GM12878 (cell line): ENCODE measurements at regions not wholly inside any gene's neighbourhood (a gene's known extent, or its start where the extent isn't known, plus 50 kb on each side); places are given as distances from the start of the nearest gene placed in this dataset.

Experiments
- ATAC-seq: fragments of 200-7000 bp; cut with Tn5 transposase; 3 replicates; pipeline ENCODE4 v1.9.1; 2020; ENCODE audit warnings: mild to moderate bottlenecking, moderate library complexity
- BruUV-seq: library from RNA; stranded (reverse); fragments of 400-500 nt; replicated peaks from 2 replicates; lab custom pipeline; 2021; lab: Mats Ljungman, UMichigan
- CTCF ChIA-PET: fragments of 300-600 bp; sonication (Branson Sonifier 250); formaldehyde crosslinking; extraction: SDS; loops from one replicate; lab custom pipeline; 2021; ENCODE audit warnings: inconsistent platforms; lab: Yijun Ruan, JAX
- POLR2A ChIA-PET: fragments of 350-600 bp; formaldehyde crosslinking; extraction: SDS; loops from one replicate; lab custom pipeline; 2021; ENCODE audit warnings: inconsistent platforms; lab: Charles Lee
- RAD21 ChIA-PET: fragments of 300-600 bp; sonication (Branson Sonifier 250); formaldehyde crosslinking; loops from one replicate; lab custom pipeline; 2023; ENCODE audit warnings: antibody characterized with exemption; ENCODE audit not compliant: unreplicated experiment; lab: Charles Lee
- SMC1A ChIA-PET: fragments of 300-600 bp; sonication (Branson Sonifier 250); formaldehyde crosslinking; loops from one replicate; lab custom pipeline; 2023; ENCODE audit not compliant: unreplicated experiment, uncharacterized antibody; lab: Charles Lee
- DNase-seq: peaks from one replicate; pipeline ENCODE4 v3.0.0-alpha.2; 2011; ENCODE audit warnings: low read depth, low spot score
- FAIRE-seq: peaks from 3 replicates; lab custom pipeline; 2011; peaks lifted over from hg19 to GRCh38; lab: Jason Lieb, UNC
- H2AFZ ChIP-seq: 2 replicates; pipeline ENCODE4 v1.6.0; 2011; ENCODE audit warnings: low read depth, low read length, control low read depth; ENCODE audit not compliant: control insufficient read depth
- H3K27ac ChIP-seq: 2 replicates; pipeline ENCODE4 v1.5.1; 2011; ENCODE audit warnings: control low read depth; ENCODE audit not compliant: control insufficient read depth, insufficient read depth
- H3K27me3 ChIP-seq, 2 experiments: replicated peaks in 1 of 2; 2 replicates each; pipeline versions ENCODE4 v1.6.0 to v1.6.1; 2011; ENCODE audit warnings: low read length in 1 of 2; ENCODE audit not compliant: control insufficient read depth in 2 of 2, insufficient read depth in 2 of 2
- H3K36me3 ChIP-seq, 2 experiments: 2 replicates each; pipeline ENCODE4 v1.5.1; 2011; ENCODE audit warnings: low read length in 1 of 2; ENCODE audit not compliant: control insufficient read depth in 2 of 2, insufficient read depth in 2 of 2
- H3K4me1 ChIP-seq: 2 replicates; pipeline ENCODE4 v1.6.1; 2011; ENCODE audit warnings: mild to moderate bottlenecking, low read length, moderate library complexity, mixed read lengths; ENCODE audit not compliant: control insufficient read depth, insufficient read depth
- H3K4me2 ChIP-seq: 2 replicates; pipeline ENCODE4 v1.6.0; 2011; ENCODE audit warnings: control low read depth; ENCODE audit not compliant: control insufficient read depth, insufficient read depth
- H3K4me3 ChIP-seq: fragments of 200-600 bp; sonication (generic); 2 replicates; pipeline ENCODE4 v1.5.1; 2016
- H3K79me2 ChIP-seq: 2 replicates; pipeline ENCODE4 v1.6.0; 2011; ENCODE audit warnings: low read length; ENCODE audit not compliant: control insufficient read depth, insufficient read depth
- H3K9ac ChIP-seq: 2 replicates; pipeline ENCODE4 v1.8.0; 2011; ENCODE audit warnings: low read length, control low read depth, mixed read lengths; ENCODE audit not compliant: control insufficient read depth, insufficient read depth
- H3K9me3 ChIP-seq: replicated peaks from 3 replicates; pipeline ENCODE4 v1.5.1; 2011; ENCODE audit warnings: mild to moderate bottlenecking, low read length; ENCODE audit not compliant: control insufficient read depth, insufficient read depth
- H4K20me1 ChIP-seq: 2 replicates; pipeline ENCODE4 v1.6.0; 2011; ENCODE audit not compliant: control insufficient read depth, insufficient read depth
- CBX5 ChIP-seq: sonication (generic); IDR thresholded peaks from 2 replicates; pipeline ENCODE4 v1.6.1; 2016; ENCODE audit warnings: low read depth, moderate library complexity, mild to moderate bottlenecking, inconsistent platforms
- EP300 ChIP-seq, 2 experiments: fragments of 150-350 bp in 1 of 2; IDR thresholded peaks; 2 replicates each; pipeline ENCODE4 v1.6.1; 2011 to 2012; ENCODE audit warnings: low read depth in 2 of 2, low read length in 2 of 2, borderline replicate concordance in 1 of 2, improper control_type of control experiment in 1 of 2, inconsistent platforms in 1 of 2; ENCODE audit not compliant: control insufficient read depth in 1 of 2
- IRF4 ChIP-seq: IDR thresholded peaks from 2 replicates; pipeline ENCODE4 v1.6.1; 2011; ENCODE audit warnings: low read depth, low read length
- NRF1 ChIP-seq: conservative IDR thresholded peaks from 2 replicates; pipeline ENCODE4 v1.6.1; 2011; ENCODE audit warnings: mild to moderate bottlenecking, low read depth, low read length, improper control_type of control experiment
- RELA ChIP-seq: fragments of 450-650 bp; IDR thresholded peaks from 2 replicates; pipeline ENCODE4 v1.8.0; 2014; ENCODE audit warnings: borderline replicate concordance; ENCODE audit not compliant: partially characterized antibody
- SIX5 ChIP-seq: IDR thresholded peaks from 2 replicates; pipeline ENCODE4 v1.6.1; 2011; ENCODE audit warnings: mild to moderate bottlenecking, low read depth, low read length, moderate library complexity; ENCODE audit not compliant: severe bottlenecking
- WGBS: methylation state at CpG from one replicate; pipeline ENCODE4 v1.1.6; 2016; ENCODE audit warnings: low lambda C conversion rate; ENCODE audit not compliant: insufficient replicate concordance, insufficient coverage; ENCODE audit errors: missing lambda C conversion rate; 5-methylcytosine and 5-hydroxymethylcytosine counted together
- in situ Hi-C: fragments of 300-500 bp; cut with MboI; formaldehyde crosslinking; loops from 9 replicates; pipeline ENCODE4 v1.14.3; 2018; ENCODE audit warnings: mixed read lengths
- intact Hi-C: fragments of 100-400 bp; cut with micrococcal nuclease; formaldehyde crosslinking; loops from one replicate; pipeline ENCODE4 v1.14.2; 2022; ENCODE audit not compliant: unreplicated experiment
- TF ChIP-seq, protein P1 (sequence below): fragments of 450-650 bp; IDR thresholded peaks from 2 replicates; pipeline ENCODE4 v1.6.1; 2017; ENCODE audit warnings: mild to moderate bottlenecking, low read depth, inconsistent platforms; ENCODE audit not compliant: poor library complexity, severe bottlenecking
- TF ChIP-seq, protein P2 (sequence below): IDR thresholded peaks from 2 replicates; pipeline ENCODE4 v1.6.1; 2012; ENCODE audit warnings: low read depth, low read length, improper control_type of control experiment
- TF ChIP-seq, protein P3 (sequence below): fragments of 150-350 bp; IDR thresholded peaks from 2 replicates; pipeline ENCODE4 v1.6.1; 2014; ENCODE audit warnings: mild to moderate bottlenecking, low read depth, low read length
- TF ChIP-seq, protein P4 (sequence below): fragments of 450-650 bp; IDR thresholded peaks from 2 replicates; pipeline ENCODE4 v1.6.1; 2017; ENCODE audit warnings: low read depth, mild to moderate bottlenecking, moderate library complexity
- TF ChIP-seq, protein P5 (sequence below): IDR thresholded peaks from 2 replicates; pipeline ENCODE4 v1.6.1; 2012; ENCODE audit warnings: low read depth, low read length, improper control_type of control experiment

DNA sequence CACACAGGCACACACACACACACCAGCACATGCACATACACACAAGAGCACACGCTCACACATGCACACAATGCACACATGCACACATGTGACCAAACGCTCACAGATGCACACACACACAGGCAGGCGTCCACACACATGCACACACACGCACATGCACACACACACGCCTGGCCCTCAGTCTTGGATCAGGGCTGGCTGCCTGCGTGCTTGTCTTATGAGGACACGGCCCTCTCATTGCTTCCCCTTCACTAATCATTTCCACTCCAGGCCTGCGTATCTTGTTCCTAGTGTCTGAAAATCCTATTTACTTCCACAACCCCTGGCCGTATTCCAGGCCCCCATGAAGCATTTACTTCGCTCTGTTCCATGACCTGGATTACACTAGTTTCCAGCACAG, 740.5 kb downstream of the BRD1 start (continued):
- TF ChIP-seq IRF4, result no peak
- no peak for TF ChIP-seq CBX5
- no peak for TF ChIP-seq SIX5

DNA sequence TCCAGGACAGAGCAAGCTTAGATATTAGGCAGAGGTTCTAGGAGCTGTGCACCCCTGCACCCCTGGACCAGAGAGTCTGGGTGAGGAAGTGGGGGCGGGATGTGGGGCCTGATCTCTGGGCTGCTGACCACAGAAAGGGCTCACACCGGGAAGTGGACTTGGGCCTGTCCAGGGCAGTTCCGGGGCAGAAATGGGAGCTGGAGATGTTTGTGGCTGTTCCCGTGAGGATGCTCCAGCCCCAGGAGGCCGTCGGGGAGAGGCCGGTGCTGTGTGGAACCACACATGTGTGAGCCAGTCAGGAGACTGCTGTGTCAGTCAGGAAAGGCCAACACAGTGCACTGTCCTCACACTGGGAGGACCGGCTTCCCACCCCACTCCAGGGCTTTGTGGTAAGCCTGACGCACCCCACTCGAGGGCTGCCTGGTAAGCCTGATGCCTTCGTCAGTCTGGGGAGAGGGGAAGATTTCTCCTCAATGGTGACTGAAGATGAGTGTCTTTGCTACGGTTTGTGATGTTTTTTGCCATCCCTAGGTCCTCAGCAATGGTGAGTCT, 741.0 kb downstream of the BRD1 start:
- POLR2A ChIA-PET, result no interaction called here
- ATAC-seq, result no peak
- Histone ChIP-seq H4K20me1 (no peaks in the 10 kb centered on the region), H3K4me3 (no peak overlapping the region), H3K27ac (no peak overlapping the region), H3K27me3 (no peaks in the 10 kb centered on the region), H2AFZ (no peak overlapping the region), H3K9me3 (no peaks in the 10 kb centered on the region; the same call in 2 of the 3 replicates), H3K9ac (no peak overlapping the region), H3K36me3 (no peaks in the 10 kb centered on the region), H3K79me2 (no peaks in the 10 kb centered on the region), H3K4me1 (no peaks in the 10 kb centered on the region), H3K4me2 (no peak overlapping the region)
- TF ChIP-seq, protein P1, sequence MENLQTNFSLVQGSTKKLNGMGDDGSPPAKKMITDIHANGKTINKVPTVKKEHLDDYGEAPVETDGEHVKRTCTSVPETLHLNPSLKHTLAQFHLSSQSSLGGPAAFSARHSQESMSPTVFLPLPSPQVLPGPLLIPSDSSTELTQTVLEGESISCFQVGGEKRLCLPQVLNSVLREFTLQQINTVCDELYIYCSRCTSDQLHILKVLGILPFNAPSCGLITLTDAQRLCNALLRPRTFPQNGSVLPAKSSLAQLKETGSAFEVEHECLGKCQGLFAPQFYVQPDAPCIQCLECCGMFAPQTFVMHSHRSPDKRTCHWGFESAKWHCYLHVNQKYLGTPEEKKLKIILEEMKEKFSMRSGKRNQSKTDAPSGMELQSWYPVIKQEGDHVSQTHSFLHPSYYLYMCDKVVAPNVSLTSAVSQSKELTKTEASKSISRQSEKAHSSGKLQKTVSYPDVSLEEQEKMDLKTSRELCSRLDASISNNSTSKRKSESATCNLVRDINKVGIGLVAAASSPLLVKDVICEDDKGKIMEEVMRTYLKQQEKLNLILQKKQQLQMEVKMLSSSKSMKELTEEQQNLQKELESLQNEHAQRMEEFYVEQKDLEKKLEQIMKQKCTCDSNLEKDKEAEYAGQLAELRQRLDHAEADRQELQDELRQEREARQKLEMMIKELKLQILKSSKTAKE, result no peak
- TF ChIP-seq, protein P2, sequence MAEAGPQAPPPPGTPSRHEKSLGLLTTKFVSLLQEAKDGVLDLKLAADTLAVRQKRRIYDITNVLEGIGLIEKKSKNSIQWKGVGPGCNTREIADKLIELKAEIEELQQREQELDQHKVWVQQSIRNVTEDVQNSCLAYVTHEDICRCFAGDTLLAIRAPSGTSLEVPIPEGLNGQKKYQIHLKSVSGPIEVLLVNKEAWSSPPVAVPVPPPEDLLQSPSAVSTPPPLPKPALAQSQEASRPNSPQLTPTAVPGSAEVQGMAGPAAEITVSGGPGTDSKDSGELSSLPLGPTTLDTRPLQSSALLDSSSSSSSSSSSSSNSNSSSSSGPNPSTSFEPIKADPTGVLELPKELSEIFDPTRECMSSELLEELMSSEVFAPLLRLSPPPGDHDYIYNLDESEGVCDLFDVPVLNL, result no peak
- TF ChIP-seq NRF1 (no peak), RELA (no peak), EP300 (IDR thresholded peaks at IDR 0.05; ENCODE audit: borderline replicate concordance in 1 of 2, control insufficient read depth in 1 of 2, low read depth in 2 of 2, low read length in 2 of 2) (no peak)
- TF ChIP-seq, protein P3, sequence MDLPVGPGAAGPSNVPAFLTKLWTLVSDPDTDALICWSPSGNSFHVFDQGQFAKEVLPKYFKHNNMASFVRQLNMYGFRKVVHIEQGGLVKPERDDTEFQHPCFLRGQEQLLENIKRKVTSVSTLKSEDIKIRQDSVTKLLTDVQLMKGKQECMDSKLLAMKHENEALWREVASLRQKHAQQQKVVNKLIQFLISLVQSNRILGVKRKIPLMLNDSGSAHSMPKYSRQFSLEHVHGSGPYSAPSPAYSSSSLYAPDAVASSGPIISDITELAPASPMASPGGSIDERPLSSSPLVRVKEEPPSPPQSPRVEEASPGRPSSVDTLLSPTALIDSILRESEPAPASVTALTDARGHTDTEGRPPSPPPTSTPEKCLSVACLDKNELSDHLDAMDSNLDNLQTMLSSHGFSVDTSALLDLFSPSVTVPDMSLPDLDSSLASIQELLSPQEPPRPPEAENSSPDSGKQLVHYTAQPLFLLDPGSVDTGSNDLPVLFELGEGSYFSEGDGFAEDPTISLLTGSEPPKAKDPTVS, result no peak
- TF ChIP-seq, protein P4, sequence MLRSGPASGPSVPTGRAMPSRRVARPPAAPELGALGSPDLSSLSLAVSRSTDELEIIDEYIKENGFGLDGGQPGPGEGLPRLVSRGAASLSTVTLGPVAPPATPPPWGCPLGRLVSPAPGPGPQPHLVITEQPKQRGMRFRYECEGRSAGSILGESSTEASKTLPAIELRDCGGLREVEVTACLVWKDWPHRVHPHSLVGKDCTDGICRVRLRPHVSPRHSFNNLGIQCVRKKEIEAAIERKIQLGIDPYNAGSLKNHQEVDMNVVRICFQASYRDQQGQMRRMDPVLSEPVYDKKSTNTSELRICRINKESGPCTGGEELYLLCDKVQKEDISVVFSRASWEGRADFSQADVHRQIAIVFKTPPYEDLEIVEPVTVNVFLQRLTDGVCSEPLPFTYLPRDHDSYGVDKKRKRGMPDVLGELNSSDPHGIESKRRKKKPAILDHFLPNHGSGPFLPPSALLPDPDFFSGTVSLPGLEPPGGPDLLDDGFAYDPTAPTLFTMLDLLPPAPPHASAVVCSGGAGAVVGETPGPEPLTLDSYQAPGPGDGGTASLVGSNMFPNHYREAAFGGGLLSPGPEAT, result no peak
- TF ChIP-seq, protein P5, sequence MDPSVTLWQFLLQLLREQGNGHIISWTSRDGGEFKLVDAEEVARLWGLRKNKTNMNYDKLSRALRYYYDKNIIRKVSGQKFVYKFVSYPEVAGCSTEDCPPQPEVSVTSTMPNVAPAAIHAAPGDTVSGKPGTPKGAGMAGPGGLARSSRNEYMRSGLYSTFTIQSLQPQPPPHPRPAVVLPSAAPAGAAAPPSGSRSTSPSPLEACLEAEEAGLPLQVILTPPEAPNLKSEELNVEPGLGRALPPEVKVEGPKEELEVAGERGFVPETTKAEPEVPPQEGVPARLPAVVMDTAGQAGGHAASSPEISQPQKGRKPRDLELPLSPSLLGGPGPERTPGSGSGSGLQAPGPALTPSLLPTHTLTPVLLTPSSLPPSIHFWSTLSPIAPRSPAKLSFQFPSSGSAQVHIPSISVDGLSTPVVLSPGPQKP, result no peak
- SMC1A ChIA-PET, result no interaction called here
- FAIRE-seq, result no peak
- DNase-seq, result no peak
- in situ Hi-C loops, result no loop called here
- RAD21 ChIA-PET, result no interaction called here
- 36% methylated on average over 12 of the region's 12 CpGs for WGBS
- intact Hi-C loops, result no loop called here
- CTCF ChIA-PET, result no interaction called here
- BruUV-seq, result no TSS peak
